H1 (cell line): ENCODE measurements at regions not wholly inside any gene's neighbourhood (a gene's known extent, or its start where the extent isn't known, plus 50 kb on each side); places are given as distances from the start of the nearest gene placed in this dataset.

ENCODE experiments used
- CTCF ChIA-PET: fragments of 300-600 bp; sonication (Branson Sonifier 250); formaldehyde crosslinking; loops from one replicate; lab custom pipeline; 2021; ENCODE audit not compliant: partially characterized antibody; lab: Charles Lee
- POLR2A ChIA-PET: fragments of 300-600 bp; sonication (Branson Sonifier 250); formaldehyde crosslinking; loops from one replicate; lab custom pipeline; 2021; ENCODE audit warnings: inconsistent platforms; ENCODE audit not compliant: partially characterized antibody; lab: Charles Lee
- DNase-seq, 2 experiments: peaks; one replicate each; pipeline versions ENCODE4 v3.0.0 to v3.0.0-alpha.2; 2010 to 2022; ENCODE audit warnings: low spot score in 2 of 2, low read depth in 1 of 2, mixed read lengths in 1 of 2
- FAIRE-seq: peaks from 2 replicates; lab custom pipeline; 2011; peaks lifted over from hg19 to GRCh38; lab: Jason Lieb, UNC
- H2AFZ ChIP-seq: 2 replicates; pipeline ENCODE4 v1.8.1; 2012; ENCODE audit warnings: low read length, inconsistent platforms
- H2AK5ac ChIP-seq: 2 replicates; pipeline ENCODE4 v1.6.1; 2013; ENCODE audit warnings: low read depth, low read length
- H2BK120ac ChIP-seq: replicated peaks from 2 replicates; pipeline ENCODE3; 2013; ENCODE audit warnings: low read depth, low read length, inconsistent platforms
- H2BK12ac ChIP-seq: 2 replicates; pipeline ENCODE4 v1.6.1; 2013; ENCODE audit warnings: low read depth, low read length
- H2BK15ac ChIP-seq: 2 replicates; pipeline ENCODE4 v1.6.1; 2013; ENCODE audit warnings: low read length
- H2BK20ac ChIP-seq: 2 replicates; pipeline ENCODE4 v1.6.1; 2013; ENCODE audit warnings: low read length
- H2BK5ac ChIP-seq: 2 replicates; pipeline ENCODE4 v1.6.1; 2013; ENCODE audit warnings: low read depth, low read length
- H3K14ac ChIP-seq: 2 replicates; pipeline ENCODE4 v1.6.1; 2013; ENCODE audit warnings: inconsistent platforms; ENCODE audit not compliant: insufficient read length
- H3K18ac ChIP-seq: 2 replicates; pipeline ENCODE4 v1.6.1; 2013; ENCODE audit warnings: low read length; ENCODE audit errors: extremely low read depth
- H3K23ac ChIP-seq: 2 replicates; pipeline ENCODE4 v1.6.1; 2013; ENCODE audit warnings: inconsistent platforms; ENCODE audit not compliant: insufficient read length
- H3K23me2 ChIP-seq: 2 replicates; pipeline ENCODE4 v1.6.1; 2013; ENCODE audit warnings: low read depth, low read length
- H3K27ac ChIP-seq: 2 replicates; pipeline ENCODE4 v1.6.1; 2011; ENCODE audit warnings: low read depth, low read length, inconsistent platforms
- H3K27me3 ChIP-seq, 4 experiments: replicated peaks in 1 of 4; 1 replicate in 1 of 4; 2 replicates in 3 of 4; pipeline versions ENCODE4 v1.6.1 to v1.8.1; 2011 to 2013; ENCODE audit warnings: low read length in 3 of 4, mild to moderate bottlenecking in 3 of 4, inconsistent platforms in 2 of 4, mixed read lengths in 2 of 4, moderate library complexity in 1 of 4; ENCODE audit not compliant: control insufficient read depth in 3 of 4, insufficient read depth in 3 of 4; ENCODE audit errors: extremely low read depth in 1 of 4
- H3K36me3 ChIP-seq, 4 experiments: 2 replicates each; pipeline versions ENCODE4 v1.6.1 to v1.8.1; 2011 to 2013; ENCODE audit warnings: mild to moderate bottlenecking in 4 of 4, low read length in 3 of 4, moderate library complexity in 2 of 4, control low read depth in 1 of 4, inconsistent platforms in 1 of 4; ENCODE audit not compliant: insufficient read depth in 4 of 4, control insufficient read depth in 2 of 4
- H3K4ac ChIP-seq: replicated peaks from 2 replicates; pipeline ENCODE3; 2013; ENCODE audit warnings: low read length, low read depth, mixed read lengths, inconsistent platforms; ENCODE audit not compliant: insufficient read length
- H3K4me1 ChIP-seq, 4 experiments: replicated peaks in 1 of 4; 1 replicate in 1 of 4; 2 replicates in 3 of 4; pipeline versions ENCODE4 v1.6.1 to v1.8.1; 2011 to 2013; ENCODE audit warnings: low read length in 3 of 4, inconsistent platforms in 2 of 4, mixed read lengths in 1 of 4; ENCODE audit not compliant: insufficient read depth in 4 of 4, control insufficient read depth in 3 of 4
- H3K4me2 ChIP-seq, 2 experiments: 2 replicates each; pipeline versions ENCODE4 v1.6.1 to v1.8.1; 2011 to 2013; ENCODE audit warnings: low read depth in 2 of 2, low read length in 2 of 2, control low read depth in 1 of 2, inconsistent platforms in 1 of 2, mild to moderate bottlenecking in 1 of 2; ENCODE audit not compliant: insufficient read depth in 1 of 2
- H3K4me3 ChIP-seq, 4 experiments: fragments of 200-600, 300-600 bp in 1 of 4; sonication (generic), shearing (Covaris generic), sonication (Bioruptor Twin) in 1 of 4; 2 replicates each; pipeline versions ENCODE4 v1.5.1 to v1.8.1; 2011 to 2016; ENCODE audit warnings: low read length in 4 of 4, low read depth in 3 of 4, control low read depth in 2 of 4, inconsistent platforms in 2 of 4, mild to moderate bottlenecking in 2 of 4, mixed read lengths in 1 of 4, moderate library complexity in 1 of 4; ENCODE audit not compliant: insufficient read depth in 2 of 4; ENCODE audit errors: extremely low read depth in 1 of 4
- H3K56ac ChIP-seq: replicated peaks from 2 replicates; pipeline ENCODE3; 2013; ENCODE audit warnings: low read depth, mild to moderate bottlenecking, mixed read lengths, low read length, inconsistent platforms; ENCODE audit not compliant: insufficient read length
- H3K79me1 ChIP-seq: 2 replicates; pipeline ENCODE4 v1.6.1; 2013; ENCODE audit warnings: low read depth, low read length, control low read depth
- H3K79me2 ChIP-seq, 2 experiments: 2 replicates each; pipeline versions ENCODE4 v1.6.1 to v1.8.1; 2012 to 2013; ENCODE audit warnings: low read length in 2 of 2, mild to moderate bottlenecking in 2 of 2, inconsistent platforms in 1 of 2; ENCODE audit not compliant: insufficient read depth in 2 of 2, control insufficient read depth in 1 of 2
- H3K9ac ChIP-seq, 4 experiments: replicated peaks in 1 of 4; 1 replicate in 1 of 4; 2 replicates in 3 of 4; pipeline versions ENCODE4 v1.6.1 to v1.8.1; 2011 to 2013; ENCODE audit warnings: low read depth in 3 of 4, low read length in 3 of 4, control low read depth in 2 of 4, mild to moderate bottlenecking in 2 of 4, moderate library complexity in 2 of 4, inconsistent platforms in 1 of 4; ENCODE audit errors: extremely low read depth in 1 of 4
- H3K9me3 ChIP-seq, 2 experiments: 2 replicates each; pipeline versions ENCODE4 v1.6.1 to v1.8.1; 2012 to 2013; ENCODE audit warnings: mild to moderate bottlenecking in 2 of 2, moderate library complexity in 2 of 2, control low read depth in 1 of 2, inconsistent platforms in 1 of 2, low read depth in 1 of 2, low read length in 1 of 2, mixed read lengths in 1 of 2; ENCODE audit not compliant: insufficient read depth in 2 of 2
- H4K20me1 ChIP-seq, 2 experiments: replicated peaks in 1 of 2; 2 replicates each; pipeline versions ENCODE3 to v1.8.1; 2011 to 2013; ENCODE audit warnings: inconsistent platforms in 2 of 2, low read length in 2 of 2, mild to moderate bottlenecking in 1 of 2; ENCODE audit not compliant: insufficient read depth in 2 of 2, control insufficient read depth in 1 of 2
- H4K5ac ChIP-seq: 2 replicates; pipeline ENCODE4 v1.6.1; 2013; ENCODE audit warnings: low read length, low read depth, mixed read lengths, inconsistent platforms; ENCODE audit not compliant: insufficient read length
- H4K8ac ChIP-seq: 2 replicates; pipeline ENCODE4 v1.8.0; 2013; ENCODE audit warnings: mild to moderate bottlenecking, moderate library complexity, low read length, inconsistent platforms; ENCODE audit not compliant: insufficient read depth; ENCODE audit errors: extremely low read depth
- H4K91ac ChIP-seq: replicated peaks from 2 replicates; pipeline ENCODE3; 2013; ENCODE audit warnings: low read length, mixed read lengths, inconsistent platforms; ENCODE audit not compliant: insufficient read length
- ASH2L ChIP-seq: fragments of 200-600, 300-600 bp; sonication (generic); IDR thresholded peaks from one replicate; pipeline ENCODE4 v1.7.1; 2017; ENCODE audit warnings: low read length
- ATF3 ChIP-seq: IDR thresholded peaks from 2 replicates; pipeline ENCODE4 v1.6.1; 2011; ENCODE audit warnings: low read depth, mild to moderate bottlenecking, low read length; ENCODE audit not compliant: insufficient read depth
- BACH1 ChIP-seq: IDR thresholded peaks from 2 replicates; pipeline ENCODE4 v1.6.1; 2012; ENCODE audit warnings: low read length, improper control_type of control experiment
- CBX8 ChIP-seq: fragments of 300-800, 300-1000 bp; sonication (generic); IDR thresholded peaks from 2 replicates; pipeline ENCODE4 v1.7.1; 2016; ENCODE audit warnings: low read depth, low read length, borderline replicate concordance
- RAD21 ChIP-seq, 2 experiments: IDR thresholded peaks in 1 of 2; conservative IDR thresholded peaks in 1 of 2; 2 replicates each; pipeline ENCODE4 v1.6.1; 2011; ENCODE audit warnings: low read depth in 2 of 2, low read length in 2 of 2, improper control_type of control experiment in 1 of 2, inconsistent platforms in 1 of 2, mild to moderate bottlenecking in 1 of 2, moderate library complexity in 1 of 2
- TEAD4 ChIP-seq: IDR thresholded peaks from 2 replicates; pipeline ENCODE4 v1.6.1; 2012; ENCODE audit warnings: low read depth, low read length, inconsistent platforms, mixed read lengths
- WGBS, 2 experiments: shearing (Covaris generic) in 1 of 2; methylation state at CpG; one replicate each; pipeline versions ENCODE4 v1.1.6 to v1.1.7; 2013 to 2015; ENCODE audit warnings: low lambda C conversion rate in 2 of 2, mixed read lengths in 2 of 2, inconsistent platforms in 1 of 2, low coverage in 1 of 2, missing lambda C conversion rate in 1 of 2; ENCODE audit not compliant: insufficient replicate concordance in 2 of 2, insufficient coverage in 1 of 2, insufficient read length in 1 of 2; ENCODE audit errors: extremely low coverage in 1 of 2, missing lambda C conversion rate in 1 of 2; 5-methylcytosine and 5-hydroxymethylcytosine counted together

GRCh38 chr1:181262069-181262468 is 173.6 kb downstream of the IER5 start:
- WGBS, 2 experiments, result 100% methylated on average over 1 of the region's 1 CpG; no CpG with 5 or more reads in 1 of the 2 experiments

More at GRCh38 chr1:181262069-181262468, 173.6 kb downstream of the IER5 start:
- H2AFZ ChIP-seq, result no peak overlapping the region
- H3K18ac ChIP-seq, result no peak overlapping the region
- no peak overlapping the region for H3K23ac ChIP-seq
- H2AK5ac ChIP-seq, result no peak overlapping the region
- no peak overlapping the region for H2BK5ac ChIP-seq
- no peak overlapping the region for H2BK12ac ChIP-seq
- H4K8ac ChIP-seq, result no peak overlapping the region
- H3K56ac ChIP-seq, result no peak overlapping the region
- no peaks in the 10 kb centered on the region for H3K23me2 ChIP-seq
- H2BK15ac ChIP-seq, result no peak overlapping the region
- no peak overlapping the region for H3K4me2 ChIP-seq
- H4K20me1 ChIP-seq, result no peaks in the 10 kb centered on the region
- H3K4ac ChIP-seq, result no peak overlapping the region
- no peak overlapping the region for H4K91ac ChIP-seq
- no peak for DNase-seq
- H3K36me3 ChIP-seq, result no peaks in the 10 kb centered on the region
- no peaks in the 10 kb centered on the region for H3K27me3 ChIP-seq
- H2BK20ac ChIP-seq, result no peak overlapping the region
- no peak for FAIRE-seq
- H3K9ac ChIP-seq, result no peak overlapping the region
- no peak overlapping the region for H3K4me3 ChIP-seq
- no peaks in the 10 kb centered on the region for H3K79me2 ChIP-seq
- H4K5ac ChIP-seq, result no peak overlapping the region
- H3K79me1 ChIP-seq, result no peaks in the 10 kb centered on the region
- H3K4me1 ChIP-seq, result no peaks in the 10 kb centered on the region
- CTCF ChIA-PET, result interaction anchor here (1.6 kb wide), 1 partner anchor 17 kb away, joined by 4 read pairs; no protein-coding TSS in a partner anchor
- no peak for TF ChIP-seq CBX8
- TF ChIP-seq RAD21 (IDR thresholded peaks at IDR 0.05 in 1 of 2, conservative IDR thresholded peaks at IDR 0.05 in 1 of 2; ENCODE audit: low read depth in 2 of 2, low read length in 2 of 2), result no peak
- TF ChIP-seq BACH1, result no peak
- TF ChIP-seq ATF3, result no peak
- no peak for TF ChIP-seq TEAD4
- no peak for TF ChIP-seq ASH2L
- TF ChIP-seq, all 59 proteins: peak for 0
- Histone ChIP-seq H3K9me3 (no peaks in the 10 kb centered on the region), H2BK120ac (no peak overlapping the region), H3K27ac (no peak overlapping the region), H3K14ac (no peak overlapping the region)
- POLR2A ChIA-PET, result no interaction called here
